ENCODE measurements at regions not wholly inside any gene's neighbourhood (a gene's known extent, or its start where the extent isn't known, plus 50 kb on each side); places are given as distances from the start of the nearest gene placed in this dataset.
A peak's percentile ranks its signal among the peaks of the same experiment; 100 is the strongest.

DNA sequence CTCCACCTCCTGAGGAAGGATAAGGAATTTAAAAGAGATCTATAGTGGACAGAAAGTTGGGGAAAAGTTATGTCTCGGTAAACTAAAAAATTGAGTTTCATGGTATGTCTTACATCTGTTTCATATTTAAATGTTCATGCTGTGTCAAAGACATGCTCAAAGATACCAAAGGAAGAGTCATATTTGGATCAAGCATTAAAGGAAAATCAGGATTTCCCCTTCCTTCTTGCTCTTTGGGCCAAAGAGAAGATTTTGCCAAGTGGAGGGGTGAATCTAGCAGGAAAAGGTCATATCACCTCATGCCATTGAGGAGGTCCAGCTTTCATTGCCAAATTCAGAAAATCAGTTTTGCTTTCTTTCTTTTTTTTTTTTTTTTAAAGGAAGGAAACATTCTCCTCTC lies 192.4 kb downstream of the OGFRL1 start:
- no peaks in the 10 kb centered on the region for H3K27me3 ChIP-seq (replicated peaks)
- no peak overlapping the region for H3K4me3 ChIP-seq (ENCODE audit: low read depth, low read length)
- no peak overlapping the region for H3K27ac ChIP-seq
- no peak for DNase-seq
- TF ChIP-seq, protein P1, sequence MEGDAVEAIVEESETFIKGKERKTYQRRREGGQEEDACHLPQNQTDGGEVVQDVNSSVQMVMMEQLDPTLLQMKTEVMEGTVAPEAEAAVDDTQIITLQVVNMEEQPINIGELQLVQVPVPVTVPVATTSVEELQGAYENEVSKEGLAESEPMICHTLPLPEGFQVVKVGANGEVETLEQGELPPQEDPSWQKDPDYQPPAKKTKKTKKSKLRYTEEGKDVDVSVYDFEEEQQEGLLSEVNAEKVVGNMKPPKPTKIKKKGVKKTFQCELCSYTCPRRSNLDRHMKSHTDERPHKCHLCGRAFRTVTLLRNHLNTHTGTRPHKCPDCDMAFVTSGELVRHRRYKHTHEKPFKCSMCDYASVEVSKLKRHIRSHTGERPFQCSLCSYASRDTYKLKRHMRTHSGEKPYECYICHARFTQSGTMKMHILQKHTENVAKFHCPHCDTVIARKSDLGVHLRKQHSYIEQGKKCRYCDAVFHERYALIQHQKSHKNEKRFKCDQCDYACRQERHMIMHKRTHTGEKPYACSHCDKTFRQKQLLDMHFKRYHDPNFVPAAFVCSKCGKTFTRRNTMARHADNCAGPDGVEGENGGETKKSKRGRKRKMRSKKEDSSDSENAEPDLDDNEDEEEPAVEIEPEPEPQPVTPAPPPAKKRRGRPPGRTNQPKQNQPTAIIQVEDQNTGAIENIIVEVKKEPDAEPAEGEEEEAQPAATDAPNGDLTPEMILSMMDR (IDR thresholded peaks at IDR 0.05; ENCODE audit: low read depth, low read length, missing control alignments), result no peak
- H3K36me3 ChIP-seq (replicated peaks), result no peaks in the 10 kb centered on the region
- in situ Hi-C loops (cut with HindIII; ENCODE audit: low pct_ligation_motif_present, low sequenced_read_pairs), result loop anchor here (25.0 kb wide), 1 partner anchor 94 kb away; no protein-coding TSS in a partner anchor

DNA sequence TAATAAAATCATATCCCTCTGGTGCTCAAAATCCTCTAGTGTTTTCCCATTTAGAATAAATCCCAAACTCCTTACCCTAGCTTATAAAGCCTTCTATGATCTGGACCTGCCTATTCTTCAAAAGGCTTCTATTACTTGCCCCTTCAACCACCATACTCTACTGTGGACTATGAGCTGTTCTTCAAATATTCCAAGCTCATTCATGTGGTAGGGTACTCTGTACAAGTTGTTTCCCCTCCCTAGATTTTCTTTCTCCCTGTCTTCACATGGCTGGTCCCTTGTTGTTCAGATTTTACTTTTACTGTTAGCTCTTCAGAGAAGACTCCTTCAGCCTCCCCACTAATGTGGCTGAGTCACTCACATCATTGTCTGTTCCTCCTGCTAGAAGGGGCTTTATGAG lies 193.2 kb downstream of the OGFRL1 start:
- no peak overlapping the region for H3K4me3 ChIP-seq (ENCODE audit: low read depth, low read length)
- no peaks in the 10 kb centered on the region for H3K36me3 ChIP-seq (replicated peaks)
- no peaks in the 10 kb centered on the region for H3K27me3 ChIP-seq (replicated peaks)
- in situ Hi-C loops (cut with HindIII; ENCODE audit: low pct_ligation_motif_present, low sequenced_read_pairs), result loop anchor here (25.0 kb wide), 1 partner anchor 94 kb away; no protein-coding TSS in a partner anchor
- H3K27ac ChIP-seq, result no peak overlapping the region
- no peak for DNase-seq
- TF ChIP-seq, protein P1 (IDR thresholded peaks at IDR 0.05; ENCODE audit: low read depth, low read length, missing control alignments), result no peak

DNA sequence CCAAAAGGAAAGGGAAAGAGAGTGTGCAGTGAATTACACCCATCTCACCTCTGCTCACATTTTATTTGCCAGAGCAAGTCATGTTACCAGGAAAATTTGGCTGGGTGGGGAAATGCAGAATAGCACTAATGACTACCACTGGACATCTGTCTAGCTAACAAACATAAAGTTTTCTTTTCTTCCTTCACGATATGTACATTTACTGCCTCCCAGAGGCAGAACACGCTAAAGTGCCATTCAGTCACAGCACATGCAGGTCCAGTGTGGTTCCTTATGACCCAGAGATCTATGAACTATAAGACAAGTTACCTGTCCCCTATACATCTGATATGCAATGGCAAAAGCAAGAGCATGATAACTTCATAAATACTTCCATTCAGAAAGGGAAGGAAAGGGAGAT lies 194.1 kb downstream of the OGFRL1 start:
- TF ChIP-seq, protein P1 (IDR thresholded peaks at IDR 0.05; ENCODE audit: low read depth, low read length, missing control alignments), result peak; percentile 51
- DNase-seq, result no peak
- H3K27me3 ChIP-seq (replicated peaks), result no peaks in the 10 kb centered on the region

DNA sequence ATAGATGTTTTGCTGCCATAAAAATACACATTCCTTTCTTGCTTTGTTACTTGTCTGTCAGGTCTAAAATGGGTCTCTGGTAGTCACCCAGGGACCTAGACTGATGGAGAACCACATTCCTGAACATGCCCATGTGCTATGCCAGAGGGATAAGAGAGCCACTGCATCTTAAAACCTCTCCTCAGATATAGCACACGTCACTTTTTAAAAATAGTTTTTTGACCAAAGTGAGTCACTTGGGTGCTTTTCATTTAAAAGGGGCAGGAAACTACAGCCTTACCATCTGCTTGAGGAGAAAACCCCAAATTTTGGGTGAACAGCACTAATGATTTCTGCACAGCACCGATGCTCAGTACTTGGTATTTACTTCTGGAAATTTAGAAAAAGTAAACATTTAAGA lies 197.8 kb downstream of the OGFRL1 start:
- DNase-seq, result no peak
- in situ Hi-C loops (cut with HindIII; ENCODE audit: low pct_ligation_motif_present, low sequenced_read_pairs), result loop anchor here (25.0 kb wide), 1 partner anchor 99 kb away; no protein-coding TSS in a partner anchor
- TF ChIP-seq, protein P1 (IDR thresholded peaks at IDR 0.05; ENCODE audit: low read depth, low read length, missing control alignments), result no peak

More for the DNA sequence above, 194.1 kb downstream of the OGFRL1 start:
- Histone ChIP-seq H3K27ac (no peak overlapping the region), H3K4me3 (ENCODE audit: low read depth, low read length) (no peak overlapping the region), H3K36me3 (replicated peaks) (no peaks in the 10 kb centered on the region)
- in situ Hi-C loops (cut with HindIII; ENCODE audit: low pct_ligation_motif_present, low sequenced_read_pairs), result loop anchor here (25.0 kb wide), 1 partner anchor 95 kb away; no protein-coding TSS in a partner anchor

DNA sequence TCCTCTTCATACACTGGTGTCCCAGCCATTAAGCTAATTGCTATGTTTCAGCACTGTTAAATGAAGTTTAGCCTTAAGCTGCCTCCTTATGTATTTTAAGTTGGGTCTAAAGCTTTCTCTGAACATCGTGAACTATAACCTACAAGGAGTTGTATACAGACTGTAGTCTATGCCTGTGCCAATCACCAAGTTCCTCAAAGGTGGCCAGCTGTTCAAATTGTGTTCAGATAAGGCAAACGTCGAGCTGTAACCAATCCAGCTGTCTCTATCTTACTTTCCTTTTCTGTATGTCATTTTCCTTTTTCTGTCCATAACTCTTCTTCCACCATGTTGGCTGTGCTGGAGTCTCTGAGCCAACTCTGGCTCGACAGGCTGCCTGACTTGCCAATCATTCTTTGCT lies 199.6 kb downstream of the OGFRL1 start:
- Histone ChIP-seq H3K4me3 (ENCODE audit: low read depth, low read length) (no peak overlapping the region), H3K27ac (no peak overlapping the region), H3K36me3 (replicated peaks) (no peaks in the 10 kb centered on the region), H3K27me3 (replicated peaks) (no peaks in the 10 kb centered on the region)
- TF ChIP-seq, protein P1 (IDR thresholded peaks at IDR 0.05; ENCODE audit: low read depth, low read length, missing control alignments), result no peak
- DNase-seq, result no peak
- in situ Hi-C loops (cut with HindIII; ENCODE audit: low pct_ligation_motif_present, low sequenced_read_pairs), result loop anchor here (25.0 kb wide), 1 partner anchor 101 kb away; no protein-coding TSS in a partner anchor

More for the DNA sequence above, 197.8 kb downstream of the OGFRL1 start:
- Histone ChIP-seq H3K4me3 (ENCODE audit: low read depth, low read length) (no peak overlapping the region), H3K36me3 (replicated peaks) (no peaks in the 10 kb centered on the region), H3K27me3 (replicated peaks) (no peaks in the 10 kb centered on the region), H3K27ac (no peak overlapping the region)

DNA sequence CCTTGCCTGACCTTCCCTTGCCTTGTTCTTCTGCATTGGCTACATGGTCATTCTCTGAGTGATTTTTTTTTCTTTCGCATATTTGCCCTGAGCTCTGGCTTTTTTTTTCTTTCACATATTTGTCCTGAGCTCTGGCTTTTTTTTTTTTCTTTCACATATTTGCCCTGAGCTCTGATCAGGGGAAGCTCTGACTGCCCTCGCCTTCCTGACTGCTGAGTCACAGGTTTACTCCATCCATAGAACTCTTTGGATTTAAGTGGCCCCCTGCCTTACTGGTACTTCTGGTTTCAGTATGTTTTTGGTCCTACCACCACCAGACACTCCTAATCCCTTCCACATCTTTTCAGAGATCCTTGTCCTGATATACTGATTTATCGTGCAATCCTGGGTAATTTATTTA lies 201.1 kb downstream of the OGFRL1 start:
- in situ Hi-C loops (cut with HindIII; ENCODE audit: low pct_ligation_motif_present, low sequenced_read_pairs), result loop anchor here (25.0 kb wide), 1 partner anchor 102 kb away; no protein-coding TSS in a partner anchor
- Histone ChIP-seq H3K4me3 (ENCODE audit: low read depth, low read length) (no peak overlapping the region), H3K27ac (peak overlapping the region; percentile 18), H3K27me3 (replicated peaks) (no peaks in the 10 kb centered on the region), H3K36me3 (replicated peaks) (no peaks in the 10 kb centered on the region)
- TF ChIP-seq, protein P1 (IDR thresholded peaks at IDR 0.05; ENCODE audit: low read depth, low read length, missing control alignments), result no peak
- DNase-seq, result peak; percentile 83

All from brain microvascular endothelial cell (primary cell).